ENCODE measurements at regions not wholly inside any gene's neighbourhood (a gene's known extent, or its start where the extent isn't known, plus 50 kb on each side); places are given as distances from the start of the nearest gene placed in this dataset.

GRCh38 chr12:92489781-92490180 is 213.0 kb upstream of the PLEKHG7 start:
- TF ChIP-seq POLR2AphosphoS5 (IDR thresholded peaks at IDR 0.05) = no peak
- no peak for TF ChIP-seq CTCF (IDR thresholded peaks at IDR 0.05)
- TF ChIP-seq POLR2A (IDR thresholded peaks at IDR 0.05) = no peak
